Astrocyte of the spinal cord (primary cell): ENCODE measurements at regions not wholly inside any gene's neighbourhood (a gene's known extent, or its start where the extent isn't known, plus 50 kb on each side); places are given as distances from the start of the nearest gene placed in this dataset.

ENCODE experiments used
- DNase-seq: peaks from one replicate; pipeline ENCODE4 v3.0.0; 2011; ENCODE audit warnings: low read depth, low spot score
- H3K4me3 ChIP-seq: 2 replicates; pipeline ENCODE4 v1.5.1; 2011; ENCODE audit warnings: low read depth, mild to moderate bottlenecking, low read length, moderate library complexity
- CTCF ChIP-seq: IDR thresholded peaks from 2 replicates; pipeline ENCODE4 v1.5.1; 2012; ENCODE audit warnings: low read depth, mild to moderate bottlenecking, low read length, inconsistent platforms
- in situ Hi-C: cut with HindIII; loops from 2 replicates; pipeline ENCODE4 v1.10.0; 2017; ENCODE audit warnings: low sequenced_read_pairs

- no peak overlapping the region for H3K4me3 ChIP-seq
- in situ Hi-C loops = no loop called here
- no peak for TF ChIP-seq CTCF
- no peak for DNase-seq
Measured at GRCh38 chr7:28231176-28231575, 50.6 kb upstream of the JAZF1 start.

- in situ Hi-C loops = no loop called here
Measured at GRCh38 chr7:28236560-28236959, 56.0 kb upstream of the JAZF1 start.

GRCh38 chr7:28237363-28237762 lies 56.8 kb upstream of the JAZF1 start:
- no peak for TF ChIP-seq CTCF
- in situ Hi-C loops = no loop called here

More at GRCh38 chr7:28236560-28236959, 56.0 kb upstream of the JAZF1 start:
- no peak overlapping the region for H3K4me3 ChIP-seq
- no peak for TF ChIP-seq CTCF
- no peak for DNase-seq

GRCh38 chr7:28239823-28240204 lies 59.2 kb upstream of the JAZF1 start:
- no peak overlapping the region for H3K4me3 ChIP-seq
- no peak for DNase-seq
- in situ Hi-C loops = no loop called here
- TF ChIP-seq CTCF = no peak

More at GRCh38 chr7:28237363-28237762, 56.8 kb upstream of the JAZF1 start:
- no peak for DNase-seq
- H3K4me3 ChIP-seq = no peak overlapping the region

- in situ Hi-C loops = no loop called here
- no peak for DNase-seq
- TF ChIP-seq CTCF = no peak
- no peak overlapping the region for H3K4me3 ChIP-seq
Measured at GRCh38 chr7:28240481-28240880, 59.9 kb upstream of the JAZF1 start.

GRCh38 chr7:28243861-28244260 lies 63.3 kb upstream of the JAZF1 start:
- no peak for TF ChIP-seq CTCF
- DNase-seq = no peak
- H3K4me3 ChIP-seq = no peak overlapping the region
- in situ Hi-C loops = no loop called here
